Glutamatergic neuron (in vitro differentiated cells): ENCODE measurements at regions not wholly inside any gene's neighbourhood (a gene's known extent, or its start where the extent isn't known, plus 50 kb on each side); places are given as distances from the start of the nearest gene placed in this dataset.

Source experiments
- DNase-seq: peaks from one replicate; pipeline ENCODE4 v3.0.0; 2022
- H3K27ac Mint-ChIP-seq: one replicate; pipeline ENCODE4 v1.8.0; 2020; ENCODE audit warnings: mild to moderate bottlenecking, mixed read lengths, inconsistent platforms; ENCODE audit not compliant: unreplicated experiment
- H3K27me3 Mint-ChIP-seq: one replicate; pipeline ENCODE4 v1.8.0; 2020; ENCODE audit warnings: mild to moderate bottlenecking, moderate library complexity, mixed read lengths, inconsistent platforms; ENCODE audit not compliant: unreplicated experiment
- H3K36me3 Mint-ChIP-seq: one replicate; pipeline ENCODE4 v1.8.0; 2020; ENCODE audit warnings: mild to moderate bottlenecking, mixed read lengths, inconsistent platforms; ENCODE audit not compliant: unreplicated experiment
- H3K4me1 Mint-ChIP-seq: one replicate; pipeline ENCODE4 v1.8.0; 2020; ENCODE audit warnings: mild to moderate bottlenecking, low read depth, mixed read lengths, inconsistent platforms; ENCODE audit not compliant: unreplicated experiment
- H3K4me3 Mint-ChIP-seq: one replicate; pipeline ENCODE4 v1.8.0; 2020; ENCODE audit warnings: mild to moderate bottlenecking, mixed read lengths, inconsistent platforms; ENCODE audit not compliant: unreplicated experiment
- H3K9me3 Mint-ChIP-seq: one replicate; pipeline ENCODE4 v1.8.0; 2020; ENCODE audit warnings: mild to moderate bottlenecking, moderate library complexity, mixed read lengths, inconsistent platforms; ENCODE audit not compliant: unreplicated experiment
- CTCF ChIP-seq: fragments of 200-600 bp; sonication (generic); IDR thresholded peaks from one replicate; pipeline ENCODE4 v1.5.0; 2021; ENCODE audit not compliant: partially characterized antibody, unreplicated experiment

GRCh38 chr7:126166645-126167044, 1086.1 kb downstream of the GRM8 start:
- Mint-ChIP-seq H3K4me3 (no peak overlapping the region), H3K36me3 (no peaks in the 10 kb centered on the region), H3K27ac (peak overlapping the region; percentile 10), H3K27me3 (peaks cover 2% of the 10 kb centered on the region), H3K9me3 (peaks cover 2% of the 10 kb centered on the region), H3K4me1 (peaks cover 12% of the 10 kb centered on the region)
- DNase-seq: no peak
- TF ChIP-seq CTCF: no peak

- DNase-seq: no peak
- Mint-ChIP-seq H3K27me3 (no peaks in the 10 kb centered on the region), H3K9me3 (no peaks in the 10 kb centered on the region), H3K4me1 (peaks cover 9% of the 10 kb centered on the region), H3K36me3 (no peaks in the 10 kb centered on the region), H3K27ac (no peak overlapping the region), H3K4me3 (no peak overlapping the region)
- TF ChIP-seq CTCF: no peak
Observed at GRCh38 chr7:126163647-126164046, 1089.1 kb downstream of the GRM8 start.

DNA sequence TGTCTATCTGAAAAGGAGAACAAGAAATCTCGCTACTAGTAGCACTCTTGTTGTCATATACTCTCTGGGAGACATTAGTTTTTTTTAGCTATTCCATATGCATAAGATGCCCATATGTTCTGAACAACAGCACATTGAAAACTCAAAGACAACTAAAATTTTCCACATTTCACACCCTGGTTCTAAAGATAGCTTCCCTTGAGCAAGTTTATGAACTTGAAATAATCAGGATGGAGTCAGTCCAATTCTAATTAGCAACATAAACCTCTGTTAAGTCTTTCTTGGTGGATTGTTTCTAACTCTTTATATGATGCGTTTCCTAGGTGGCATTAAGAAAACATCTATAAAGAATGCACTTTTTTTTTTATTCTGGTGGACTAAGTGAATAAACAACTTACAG, 1095.3 kb downstream of the GRM8 start:
- Mint-ChIP-seq H3K27ac (no peak overlapping the region), H3K36me3 (peaks cover 6% of the 10 kb centered on the region), H3K4me3 (no peak overlapping the region), H3K9me3 (no peaks in the 10 kb centered on the region), H3K4me1 (peaks cover 6% of the 10 kb centered on the region), H3K27me3 (peaks cover 2% of the 10 kb centered on the region)
- TF ChIP-seq CTCF: no peak
- DNase-seq: no peak

GRCh38 chr7:126150278-126150958, 1102.3 kb downstream of the GRM8 start:
- Mint-ChIP-seq H3K27me3 (no peaks in the 10 kb centered on the region), H3K4me1 (peaks cover 22% of the 10 kb centered on the region), H3K9me3 (no peaks in the 10 kb centered on the region), H3K36me3 (no peaks in the 10 kb centered on the region), H3K27ac (peak overlapping the region; percentile 18), H3K4me3 (no peak overlapping the region)
- no peak for DNase-seq
- no peak for TF ChIP-seq CTCF

DNA sequence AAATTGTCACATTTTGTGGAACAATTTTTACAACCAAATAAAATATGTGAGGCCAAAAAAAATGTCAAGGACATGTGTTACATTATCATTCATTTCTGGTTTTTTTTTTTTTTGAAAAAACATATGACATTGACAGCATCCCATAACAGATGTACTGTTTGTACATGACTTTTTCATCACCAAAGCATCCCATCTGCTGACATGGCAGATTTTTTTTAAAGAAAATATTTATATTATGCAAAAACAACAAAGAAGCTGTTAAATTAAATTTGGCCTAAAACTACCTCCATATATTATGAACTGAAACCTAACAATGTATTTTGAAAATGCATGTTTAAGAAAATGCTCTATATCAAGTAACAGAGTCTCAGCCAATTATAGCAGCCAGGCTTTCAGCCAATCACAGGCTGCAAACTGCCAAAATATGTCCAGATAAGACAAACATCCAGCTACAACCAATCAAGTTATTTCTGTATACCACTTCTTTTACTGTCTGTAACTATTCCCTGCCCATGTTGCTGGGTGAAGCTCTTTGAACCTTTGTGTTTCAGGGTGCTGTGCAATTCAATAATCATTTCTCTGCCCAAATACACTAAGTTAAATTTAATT, 1111.8 kb downstream of the GRM8 start:
- Mint-ChIP-seq H3K9me3 (no peaks in the 10 kb centered on the region), H3K27me3 (no peaks in the 10 kb centered on the region), H3K4me3 (no peak overlapping the region), H3K27ac (no peak overlapping the region), H3K36me3 (no peaks in the 10 kb centered on the region), H3K4me1 (peaks cover 9% of the 10 kb centered on the region)
- no peak for TF ChIP-seq CTCF
- no peak for DNase-seq
